ENCODE measurements at regions not wholly inside any gene's neighbourhood (a gene's known extent, or its start where the extent isn't known, plus 50 kb on each side); places are given as distances from the start of the nearest gene placed in this dataset.

DNA sequence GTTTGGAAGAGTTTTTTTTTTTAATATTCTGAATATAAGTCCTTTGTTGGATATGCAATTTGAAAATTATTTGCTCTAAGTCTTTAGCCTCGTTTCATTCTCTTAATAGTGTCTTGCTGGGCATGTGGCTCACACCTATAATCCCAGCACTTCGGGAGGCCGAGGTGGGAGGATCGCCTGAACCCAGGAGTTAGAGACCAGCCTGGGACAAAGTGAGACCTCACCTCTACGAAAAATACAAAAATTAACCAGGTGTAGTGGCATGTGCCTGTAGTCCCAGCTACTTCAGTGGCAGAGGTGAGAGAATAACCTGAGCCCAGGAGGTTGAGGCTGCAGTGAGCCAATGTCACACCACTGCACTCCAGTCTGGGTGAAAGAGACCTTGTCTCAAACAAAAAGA, 87.3 kb upstream of the UBAC2 start:
- no peak overlapping the region for H3K27ac ChIP-seq (ENCODE audit: low read length)
- no peaks in the 10 kb centered on the region for H3K9me3 ChIP-seq (ENCODE audit: control insufficient read depth, low read depth, low read length)
- H3K9ac ChIP-seq (ENCODE audit: low read length) = no peak overlapping the region
- no peaks in the 10 kb centered on the region for H3K36me3 ChIP-seq (ENCODE audit: control insufficient read depth, low read depth, low read length)
- no peaks in the 10 kb centered on the region for H3K27me3 ChIP-seq (ENCODE audit: control insufficient read depth, insufficient read depth, low read length)
- H3K4me3 ChIP-seq (ENCODE audit: low read length) = no peak overlapping the region
- peaks cover 5% of the 10 kb centered on the region for H3K4me1 ChIP-seq (ENCODE audit: control insufficient read depth, low read depth, low read length)

DNA sequence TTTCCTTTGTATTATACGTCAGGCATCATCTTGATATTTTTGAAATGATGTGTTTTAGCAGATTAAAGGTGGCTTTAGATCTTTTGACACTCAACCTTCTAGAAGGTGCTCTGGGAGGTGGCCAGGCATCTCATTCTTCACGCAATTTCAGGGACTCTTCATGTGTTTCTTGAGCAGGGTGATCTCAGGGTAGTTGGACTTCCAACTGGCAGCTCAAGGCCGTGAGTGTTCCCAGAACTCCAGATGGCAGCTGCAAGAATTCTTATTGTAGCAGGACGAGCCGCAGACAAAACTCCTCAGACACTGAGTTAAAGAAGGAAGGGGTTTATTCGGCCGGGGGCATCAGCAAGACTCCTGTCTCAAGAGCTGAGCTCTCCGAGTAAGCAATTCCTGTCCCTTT, 82.5 kb upstream of the UBAC2 start:
- Histone ChIP-seq H3K9me3 (ENCODE audit: control insufficient read depth, low read depth, low read length) (no peaks in the 10 kb centered on the region), H3K27ac (ENCODE audit: low read length) (no peak overlapping the region), H3K4me3 (ENCODE audit: low read length) (no peak overlapping the region), H3K9ac (ENCODE audit: low read length) (no peak overlapping the region), H3K27me3 (ENCODE audit: control insufficient read depth, insufficient read depth, low read length) (no peaks in the 10 kb centered on the region), H3K36me3 (ENCODE audit: control insufficient read depth, low read depth, low read length) (no peaks in the 10 kb centered on the region), H3K4me1 (ENCODE audit: control insufficient read depth, low read depth, low read length) (peaks cover 17% of the 10 kb centered on the region)

DNA sequence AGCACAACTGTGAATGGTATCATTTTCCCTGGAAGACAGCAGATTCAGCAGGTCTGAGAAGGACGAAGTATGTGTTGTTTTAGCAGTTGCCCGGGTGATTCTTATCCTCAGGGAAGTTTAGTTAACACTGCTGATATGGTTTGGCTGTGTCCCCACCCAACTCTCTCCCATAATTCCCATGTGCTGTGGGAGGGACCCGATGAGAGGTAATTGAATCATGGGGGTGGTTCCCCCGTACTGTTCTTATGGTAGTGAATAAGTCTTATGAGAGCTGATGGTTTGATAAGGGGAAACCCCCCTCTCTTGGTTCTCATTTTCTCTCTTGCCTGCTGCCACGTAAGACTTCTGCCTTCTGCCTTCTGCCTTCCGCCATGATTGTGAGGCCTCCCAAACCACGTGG, 81.0 kb upstream of the UBAC2 start:
- Histone ChIP-seq H3K36me3 (ENCODE audit: control insufficient read depth, low read depth, low read length) (no peaks in the 10 kb centered on the region), H3K27ac (ENCODE audit: low read length) (no peak overlapping the region), H3K27me3 (ENCODE audit: control insufficient read depth, insufficient read depth, low read length) (no peaks in the 10 kb centered on the region), H3K4me1 (ENCODE audit: control insufficient read depth, low read depth, low read length) (peaks cover 17% of the 10 kb centered on the region), H3K9ac (ENCODE audit: low read length) (no peak overlapping the region), H3K9me3 (ENCODE audit: control insufficient read depth, low read depth, low read length) (no peaks in the 10 kb centered on the region), H3K4me3 (ENCODE audit: low read length) (no peak overlapping the region)

DNA sequence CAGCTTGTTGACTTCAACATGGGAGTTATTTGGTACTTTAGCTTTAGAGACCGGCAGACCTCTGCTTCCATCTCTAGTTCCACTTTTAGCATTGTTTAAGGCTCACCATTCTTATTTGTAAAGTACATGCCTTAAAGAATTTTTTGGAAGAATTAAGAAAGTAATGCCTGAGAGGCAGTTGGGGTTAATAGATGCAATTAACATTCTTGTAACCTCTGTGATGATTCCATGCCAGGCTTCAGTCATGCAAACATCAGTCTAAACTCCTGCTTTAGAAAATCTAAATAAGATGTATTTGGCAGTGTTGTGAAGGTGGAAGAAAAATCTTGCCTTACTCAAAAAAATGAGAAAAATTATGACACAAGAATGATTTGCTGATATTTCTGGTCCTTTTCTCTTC, 79.9 kb upstream of the UBAC2 start:
- Histone ChIP-seq H3K27ac (ENCODE audit: low read length) (no peak overlapping the region), H3K4me3 (ENCODE audit: low read length) (no peak overlapping the region), H3K9ac (ENCODE audit: low read length) (no peak overlapping the region), H3K36me3 (ENCODE audit: control insufficient read depth, low read depth, low read length) (no peaks in the 10 kb centered on the region), H3K9me3 (ENCODE audit: control insufficient read depth, low read depth, low read length) (no peaks in the 10 kb centered on the region), H3K4me1 (ENCODE audit: control insufficient read depth, low read depth, low read length) (peaks cover 17% of the 10 kb centered on the region), H3K27me3 (ENCODE audit: control insufficient read depth, insufficient read depth, low read length) (no peaks in the 10 kb centered on the region)

DNA sequence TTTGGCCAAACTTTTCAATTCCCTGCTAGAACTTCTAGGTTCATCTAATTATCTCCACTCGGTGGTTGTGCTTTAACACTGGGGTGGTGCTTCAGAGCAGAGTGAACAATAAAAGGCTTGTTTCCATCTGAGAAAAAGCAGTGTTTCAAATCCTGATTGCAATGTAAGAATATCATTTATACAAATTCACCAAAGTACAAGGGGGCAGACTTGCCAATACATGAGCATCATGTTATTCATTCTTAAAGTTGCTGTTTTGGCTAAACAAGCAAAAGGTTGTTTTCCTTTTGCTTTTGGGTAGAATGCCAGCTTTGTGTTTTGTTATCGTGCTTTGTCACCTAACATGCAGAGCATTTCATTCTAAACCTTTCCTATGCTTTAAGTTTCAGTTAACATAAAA, 78.5 kb upstream of the UBAC2 start:
- peaks cover 17% of the 10 kb centered on the region for H3K4me1 ChIP-seq (ENCODE audit: control insufficient read depth, low read depth, low read length)
- H3K27ac ChIP-seq (ENCODE audit: low read length) = no peak overlapping the region
- H3K9me3 ChIP-seq (ENCODE audit: control insufficient read depth, low read depth, low read length) = no peaks in the 10 kb centered on the region
- no peaks in the 10 kb centered on the region for H3K36me3 ChIP-seq (ENCODE audit: control insufficient read depth, low read depth, low read length)
- H3K27me3 ChIP-seq (ENCODE audit: control insufficient read depth, insufficient read depth, low read length) = no peaks in the 10 kb centered on the region
- no peak overlapping the region for H3K4me3 ChIP-seq (ENCODE audit: low read length)
- no peak overlapping the region for H3K9ac ChIP-seq (ENCODE audit: low read length)

DNA sequence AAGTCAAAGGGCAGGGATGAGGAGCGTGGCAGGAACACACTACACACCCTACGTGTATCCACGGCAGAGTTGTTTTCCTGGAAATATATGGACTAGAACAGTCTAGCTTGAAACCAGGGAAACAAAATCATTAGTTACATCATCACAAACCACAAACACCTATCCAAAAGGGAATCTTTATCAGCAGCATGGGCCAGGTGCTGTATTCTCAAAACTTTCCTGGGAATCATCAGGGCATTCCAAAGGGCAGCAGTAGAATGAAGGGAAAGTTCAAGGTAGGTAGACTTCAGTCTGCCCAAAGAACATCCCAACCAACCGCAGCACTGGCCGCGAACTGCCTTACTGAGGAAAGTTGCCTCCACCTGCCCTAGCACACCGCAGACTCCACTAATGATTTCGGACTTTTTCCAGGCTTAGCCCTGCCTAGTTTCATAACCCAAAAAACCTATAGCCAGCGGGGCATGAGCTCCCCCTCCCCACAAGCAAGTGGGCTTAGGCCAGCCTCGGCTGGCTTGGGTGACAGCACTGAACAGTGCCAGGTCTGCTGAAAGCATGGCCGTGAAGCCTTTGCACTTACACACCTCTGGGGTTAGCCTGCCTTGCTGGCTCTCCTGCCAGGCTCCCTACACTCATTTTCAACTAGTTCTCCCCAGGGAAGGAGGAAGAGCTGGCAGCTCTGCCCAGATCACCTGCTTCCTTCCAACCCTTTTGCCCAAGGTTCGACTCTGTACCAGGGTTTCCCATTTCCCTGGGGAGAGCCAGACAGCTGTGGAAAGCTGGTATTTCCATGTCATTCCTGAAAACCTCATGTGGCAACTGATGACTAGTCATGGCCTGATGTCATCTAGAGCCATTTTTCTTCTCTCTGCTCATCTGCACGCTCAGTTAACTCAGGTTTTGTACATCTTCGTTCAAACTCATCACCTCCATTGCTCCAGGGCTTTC, 77.3 kb upstream of the UBAC2 start:
- H3K9me3 ChIP-seq (ENCODE audit: control insufficient read depth, low read depth, low read length) = no peaks in the 10 kb centered on the region
- no peaks in the 10 kb centered on the region for H3K36me3 ChIP-seq (ENCODE audit: control insufficient read depth, low read depth, low read length)
- no peak overlapping the region for H3K27ac ChIP-seq (ENCODE audit: low read length)
- no peak overlapping the region for H3K4me3 ChIP-seq (ENCODE audit: low read length)
- no peak overlapping the region for H3K9ac ChIP-seq (ENCODE audit: low read length)
- H3K4me1 ChIP-seq (ENCODE audit: control insufficient read depth, low read depth, low read length) = peaks cover 17% of the 10 kb centered on the region
- H3K27me3 ChIP-seq (ENCODE audit: control insufficient read depth, insufficient read depth, low read length) = no peaks in the 10 kb centered on the region

DNA sequence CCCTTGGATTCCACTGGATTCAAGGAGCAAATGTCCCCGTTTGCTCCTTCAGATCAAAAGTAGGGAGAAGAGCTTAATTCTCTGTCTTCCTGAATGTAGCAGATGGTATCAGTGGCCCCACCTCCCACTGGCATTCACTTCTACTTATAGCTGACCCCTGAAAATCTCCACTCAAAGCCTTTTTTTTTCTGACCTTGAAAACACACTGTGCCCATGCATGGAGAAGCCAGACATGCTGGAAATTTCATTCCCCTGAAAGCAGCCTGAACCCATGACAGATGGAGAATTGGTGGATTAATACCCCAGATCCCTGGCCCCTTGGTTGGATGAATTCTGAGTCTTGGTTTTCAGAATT, 76.6 kb upstream of the UBAC2 start:
- no peaks in the 10 kb centered on the region for H3K9me3 ChIP-seq (ENCODE audit: control insufficient read depth, low read depth, low read length)
- H3K27ac ChIP-seq (ENCODE audit: low read length) = no peak overlapping the region
- H3K4me3 ChIP-seq (ENCODE audit: low read length) = no peak overlapping the region
- peaks cover 16% of the 10 kb centered on the region for H3K4me1 ChIP-seq (ENCODE audit: control insufficient read depth, low read depth, low read length)
- no peaks in the 10 kb centered on the region for H3K36me3 ChIP-seq (ENCODE audit: control insufficient read depth, low read depth, low read length)
- H3K9ac ChIP-seq (ENCODE audit: low read length) = no peak overlapping the region
- no peaks in the 10 kb centered on the region for H3K27me3 ChIP-seq (ENCODE audit: control insufficient read depth, insufficient read depth, low read length)

DNA sequence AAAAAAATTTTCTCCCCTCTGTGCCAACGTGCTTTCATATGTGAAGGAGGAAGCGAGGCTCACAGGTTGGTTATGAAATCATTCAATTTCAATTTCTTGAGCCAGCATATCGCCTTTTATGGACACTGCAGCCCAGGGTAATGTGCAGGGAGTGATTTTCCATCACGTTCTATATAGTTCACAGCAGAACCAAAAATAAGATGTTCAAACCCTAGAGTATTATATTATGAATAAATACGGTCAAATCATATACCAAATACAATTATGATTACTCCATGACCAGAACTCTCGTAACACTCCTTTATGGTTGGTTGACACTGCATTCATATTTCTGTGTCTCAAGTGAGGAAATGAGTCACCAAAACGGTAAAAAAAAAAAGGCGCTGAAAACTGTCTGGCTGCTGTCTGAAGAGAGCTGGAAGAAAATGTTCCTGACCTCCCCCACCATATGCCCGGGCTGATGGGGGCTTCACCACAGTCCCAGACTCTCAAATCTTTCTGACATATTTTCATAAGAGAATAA, 75.8 kb upstream of the UBAC2 start:
- Histone ChIP-seq H3K4me1 (ENCODE audit: control insufficient read depth, low read depth, low read length) (peaks cover 10% of the 10 kb centered on the region), H3K9ac (ENCODE audit: low read length) (no peak overlapping the region), H3K27me3 (ENCODE audit: control insufficient read depth, insufficient read depth, low read length) (no peaks in the 10 kb centered on the region), H3K27ac (ENCODE audit: low read length) (no peak overlapping the region), H3K4me3 (ENCODE audit: low read length) (no peak overlapping the region), H3K9me3 (ENCODE audit: control insufficient read depth, low read depth, low read length) (no peaks in the 10 kb centered on the region), H3K36me3 (ENCODE audit: control insufficient read depth, low read depth, low read length) (no peaks in the 10 kb centered on the region)

DNA sequence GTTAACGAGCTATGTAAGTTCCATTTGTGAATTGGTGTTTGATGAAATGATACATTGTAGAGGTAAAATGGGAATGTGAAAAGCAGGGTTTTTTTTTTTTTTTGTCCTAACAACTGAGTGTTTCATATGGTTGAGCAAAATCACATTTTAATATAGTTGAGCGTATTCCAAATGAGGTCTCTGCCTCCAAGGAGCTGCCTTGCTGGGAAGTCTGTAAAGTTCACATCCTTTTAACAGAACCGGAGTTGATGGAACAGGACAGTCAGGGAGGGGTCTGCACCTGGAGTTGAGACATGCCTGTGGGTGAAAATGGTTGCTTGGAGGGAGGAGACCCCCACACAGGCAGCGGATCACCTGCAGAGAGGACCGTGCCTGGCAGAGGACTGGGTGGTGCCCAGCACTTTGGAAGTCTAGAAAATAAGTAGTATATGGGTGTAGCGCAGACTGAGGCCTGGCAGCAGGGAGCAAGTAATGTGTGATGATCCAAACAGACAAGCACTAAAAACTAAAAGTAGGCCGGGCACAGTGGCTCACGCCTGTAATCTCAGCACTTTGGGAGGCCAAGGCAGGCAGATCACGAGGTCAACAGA, 75.2 kb upstream of the UBAC2 start:
- Histone ChIP-seq H3K4me3 (ENCODE audit: low read length) (no peak overlapping the region), H3K9ac (ENCODE audit: low read length) (no peak overlapping the region), H3K27ac (ENCODE audit: low read length) (no peak overlapping the region)

DNA sequence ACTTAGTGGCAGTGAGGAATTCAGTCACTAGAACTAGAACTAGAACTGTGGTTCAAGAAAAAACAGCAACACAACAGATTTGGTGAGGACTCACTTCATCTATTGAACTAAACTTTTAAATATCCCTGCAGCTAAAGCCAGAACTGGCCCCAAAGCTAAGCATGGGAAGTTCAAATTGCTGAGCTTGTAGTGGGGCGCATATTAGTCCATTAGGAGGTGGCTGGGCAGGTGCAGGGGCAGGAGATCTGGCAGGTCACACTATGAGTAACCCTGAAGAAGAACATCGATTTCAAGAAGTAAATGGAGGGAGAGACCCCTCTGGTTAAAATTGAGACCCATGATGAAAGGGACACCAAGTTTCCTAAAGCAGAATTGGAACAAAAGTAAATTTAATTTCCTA, 73.8 kb upstream of the UBAC2 start:
- Histone ChIP-seq H3K9ac (ENCODE audit: low read length) (no peak overlapping the region), H3K27ac (ENCODE audit: low read length) (no peak overlapping the region), H3K4me1 (ENCODE audit: control insufficient read depth, low read depth, low read length) (no peaks in the 10 kb centered on the region), H3K27me3 (ENCODE audit: control insufficient read depth, insufficient read depth, low read length) (no peaks in the 10 kb centered on the region), H3K4me3 (ENCODE audit: low read length) (no peak overlapping the region), H3K9me3 (ENCODE audit: control insufficient read depth, low read depth, low read length) (no peaks in the 10 kb centered on the region), H3K36me3 (ENCODE audit: control insufficient read depth, low read depth, low read length) (no peaks in the 10 kb centered on the region)

More for the DNA sequence above, 75.2 kb upstream of the UBAC2 start:
- peaks cover 10% of the 10 kb centered on the region for H3K4me1 ChIP-seq (ENCODE audit: control insufficient read depth, low read depth, low read length)
- no peaks in the 10 kb centered on the region for H3K9me3 ChIP-seq (ENCODE audit: control insufficient read depth, low read depth, low read length)
- no peaks in the 10 kb centered on the region for H3K27me3 ChIP-seq (ENCODE audit: control insufficient read depth, insufficient read depth, low read length)
- H3K36me3 ChIP-seq (ENCODE audit: control insufficient read depth, low read depth, low read length) = no peaks in the 10 kb centered on the region

DNA sequence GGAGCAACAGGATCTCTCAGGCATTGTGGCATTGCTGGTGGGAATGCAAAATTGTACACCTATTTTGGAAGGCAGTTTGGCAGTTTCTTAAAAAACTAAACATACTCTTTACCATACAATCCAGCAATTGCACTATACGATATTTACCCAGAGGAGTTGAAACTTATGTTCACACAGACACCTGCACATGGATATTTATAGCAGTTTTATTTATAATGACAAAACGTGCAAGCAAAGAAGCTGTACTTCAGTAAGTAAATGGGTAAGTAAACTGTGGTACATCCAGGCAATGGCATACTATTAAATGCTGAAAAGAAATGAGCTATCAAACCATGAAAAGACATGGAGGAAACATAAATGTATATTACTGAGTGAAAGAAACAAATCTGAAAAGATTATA, 71.6 kb upstream of the UBAC2 start:
- Histone ChIP-seq H3K4me1 (ENCODE audit: control insufficient read depth, low read depth, low read length) (no peaks in the 10 kb centered on the region), H3K9me3 (ENCODE audit: control insufficient read depth, low read depth, low read length) (no peaks in the 10 kb centered on the region), H3K9ac (ENCODE audit: low read length) (no peak overlapping the region), H3K27me3 (ENCODE audit: control insufficient read depth, insufficient read depth, low read length) (no peaks in the 10 kb centered on the region), H3K36me3 (ENCODE audit: control insufficient read depth, low read depth, low read length) (no peaks in the 10 kb centered on the region), H3K4me3 (ENCODE audit: low read length) (no peak overlapping the region), H3K27ac (ENCODE audit: low read length) (no peak overlapping the region)

DNA sequence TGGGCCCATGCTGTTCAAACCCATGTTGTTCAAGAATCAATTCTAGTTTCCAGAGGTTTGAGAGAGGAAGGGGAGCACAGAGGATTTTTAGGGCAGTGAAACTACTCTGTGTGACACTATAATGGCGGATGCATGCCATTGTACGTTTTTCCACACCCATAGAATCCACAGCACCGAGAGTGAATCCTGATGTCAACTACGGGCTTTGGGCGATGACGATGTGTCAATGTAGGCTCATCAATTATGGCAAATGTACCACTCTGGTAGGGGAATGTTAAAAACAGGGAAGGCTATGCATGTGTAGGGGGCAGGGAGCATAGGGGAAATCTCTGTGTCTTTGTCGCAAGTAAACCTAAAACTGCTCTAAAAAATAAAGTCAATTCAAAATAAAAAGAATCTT, 70.7 kb upstream of the UBAC2 start:
- Histone ChIP-seq H3K4me1 (ENCODE audit: control insufficient read depth, low read depth, low read length) (no peaks in the 10 kb centered on the region), H3K36me3 (ENCODE audit: control insufficient read depth, low read depth, low read length) (no peaks in the 10 kb centered on the region), H3K9ac (ENCODE audit: low read length) (no peak overlapping the region), H3K4me3 (ENCODE audit: low read length) (no peak overlapping the region), H3K27me3 (ENCODE audit: control insufficient read depth, insufficient read depth, low read length) (no peaks in the 10 kb centered on the region), H3K9me3 (ENCODE audit: control insufficient read depth, low read depth, low read length) (no peaks in the 10 kb centered on the region), H3K27ac (ENCODE audit: low read length) (no peak overlapping the region)

Data from iPS-18a (cell line).